ENCODE measurements at regions not wholly inside any gene's neighbourhood (a gene's known extent, or its start where the extent isn't known, plus 50 kb on each side); places are given as distances from the start of the nearest gene placed in this dataset.

DNA sequence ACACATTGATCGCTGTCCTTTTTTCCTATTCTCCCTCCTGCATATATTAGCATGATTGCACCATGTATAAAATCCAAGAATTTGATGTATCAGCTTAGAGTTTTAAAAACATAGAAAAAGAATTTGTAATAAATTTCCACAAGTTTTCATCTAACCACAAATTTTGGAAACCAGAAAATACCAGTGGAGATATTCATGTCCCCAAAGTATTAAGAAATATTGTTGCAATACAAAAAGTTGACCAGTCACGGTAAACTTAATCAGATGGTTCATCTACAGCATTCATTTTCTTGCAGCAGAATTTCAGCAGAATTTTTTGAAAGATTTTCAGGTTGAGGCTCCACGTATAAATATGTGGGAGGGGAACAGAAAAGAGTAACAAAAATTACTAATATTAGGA lies 500.9 kb upstream of the MDFIC2 start:
- Mint-ChIP-seq H3K4me1 (peaks cover 5% of the 10 kb centered on the region), H3K36me3 (ENCODE audit: low read depth) (no peaks in the 10 kb centered on the region), H3K27ac (no peak overlapping the region), H3K4me3 (no peak overlapping the region), H3K27me3 (ENCODE audit: low read depth, poor library complexity) (peaks cover 6% of the 10 kb centered on the region), H3K9me3 (peaks cover 20% of the 10 kb centered on the region)
- TF ChIP-seq, protein P1, sequence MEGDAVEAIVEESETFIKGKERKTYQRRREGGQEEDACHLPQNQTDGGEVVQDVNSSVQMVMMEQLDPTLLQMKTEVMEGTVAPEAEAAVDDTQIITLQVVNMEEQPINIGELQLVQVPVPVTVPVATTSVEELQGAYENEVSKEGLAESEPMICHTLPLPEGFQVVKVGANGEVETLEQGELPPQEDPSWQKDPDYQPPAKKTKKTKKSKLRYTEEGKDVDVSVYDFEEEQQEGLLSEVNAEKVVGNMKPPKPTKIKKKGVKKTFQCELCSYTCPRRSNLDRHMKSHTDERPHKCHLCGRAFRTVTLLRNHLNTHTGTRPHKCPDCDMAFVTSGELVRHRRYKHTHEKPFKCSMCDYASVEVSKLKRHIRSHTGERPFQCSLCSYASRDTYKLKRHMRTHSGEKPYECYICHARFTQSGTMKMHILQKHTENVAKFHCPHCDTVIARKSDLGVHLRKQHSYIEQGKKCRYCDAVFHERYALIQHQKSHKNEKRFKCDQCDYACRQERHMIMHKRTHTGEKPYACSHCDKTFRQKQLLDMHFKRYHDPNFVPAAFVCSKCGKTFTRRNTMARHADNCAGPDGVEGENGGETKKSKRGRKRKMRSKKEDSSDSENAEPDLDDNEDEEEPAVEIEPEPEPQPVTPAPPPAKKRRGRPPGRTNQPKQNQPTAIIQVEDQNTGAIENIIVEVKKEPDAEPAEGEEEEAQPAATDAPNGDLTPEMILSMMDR (IDR thresholded peaks at IDR 0.05): no peak
- no peak for DNase-seq

DNA sequence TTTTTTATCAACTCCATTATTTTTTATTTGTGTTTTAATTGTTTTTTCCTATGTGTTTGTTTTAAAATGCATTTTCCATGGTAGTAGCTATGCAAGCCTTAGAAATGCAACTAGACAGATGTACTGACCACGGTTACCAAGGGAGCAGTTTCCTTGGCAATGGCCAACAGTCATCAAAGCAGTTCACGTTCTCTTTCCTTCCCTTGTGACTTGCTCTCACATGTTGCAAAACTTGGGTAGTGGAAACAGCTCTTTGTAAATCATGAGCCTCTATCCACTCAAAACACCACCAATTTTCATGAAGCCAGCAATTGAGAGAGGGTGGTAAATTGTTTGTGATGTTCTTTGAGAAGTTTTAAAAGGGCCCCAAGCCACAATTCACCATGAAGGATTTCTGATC lies 499.4 kb upstream of the MDFIC2 start:
- H3K4me1 Mint-ChIP-seq: peaks cover 5% of the 10 kb centered on the region
- H3K27ac Mint-ChIP-seq: no peak overlapping the region
- TF ChIP-seq, protein P1 (IDR thresholded peaks at IDR 0.05): no peak
- DNase-seq: no peak
- H3K9me3 Mint-ChIP-seq: peaks cover 12% of the 10 kb centered on the region
- no peak overlapping the region for H3K4me3 Mint-ChIP-seq
- no peaks in the 10 kb centered on the region for H3K36me3 Mint-ChIP-seq (ENCODE audit: low read depth)
- peaks cover 6% of the 10 kb centered on the region for H3K27me3 Mint-ChIP-seq (ENCODE audit: low read depth, poor library complexity)

DNA sequence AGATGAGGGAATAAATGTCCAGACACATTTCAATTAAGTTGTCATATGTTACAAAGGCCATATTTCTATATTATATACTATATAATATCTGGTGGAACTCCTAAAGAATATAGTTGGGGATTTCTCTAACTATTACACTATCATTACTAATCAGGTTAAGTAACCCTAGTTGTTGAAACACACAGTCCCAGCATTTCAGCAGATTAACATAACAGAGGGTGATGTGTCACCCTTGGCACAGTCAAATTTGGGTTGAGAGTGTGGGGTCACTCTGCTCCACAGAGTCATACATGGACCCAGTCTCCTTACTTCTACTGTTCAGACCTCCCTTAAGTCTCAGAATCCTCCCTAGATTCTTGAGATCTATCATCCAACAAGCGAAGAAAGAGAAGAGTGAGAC lies 496.4 kb upstream of the MDFIC2 start:
- TF ChIP-seq, protein P1 (IDR thresholded peaks at IDR 0.05): no peak
- no peak overlapping the region for H3K4me3 Mint-ChIP-seq
- DNase-seq: no peak
- no peaks in the 10 kb centered on the region for H3K9me3 Mint-ChIP-seq
- H3K27me3 Mint-ChIP-seq (ENCODE audit: low read depth, poor library complexity): peaks cover 9% of the 10 kb centered on the region
- peaks cover 11% of the 10 kb centered on the region for H3K4me1 Mint-ChIP-seq
- H3K27ac Mint-ChIP-seq: no peak overlapping the region
- H3K36me3 Mint-ChIP-seq (ENCODE audit: low read depth): no peaks in the 10 kb centered on the region

DNA sequence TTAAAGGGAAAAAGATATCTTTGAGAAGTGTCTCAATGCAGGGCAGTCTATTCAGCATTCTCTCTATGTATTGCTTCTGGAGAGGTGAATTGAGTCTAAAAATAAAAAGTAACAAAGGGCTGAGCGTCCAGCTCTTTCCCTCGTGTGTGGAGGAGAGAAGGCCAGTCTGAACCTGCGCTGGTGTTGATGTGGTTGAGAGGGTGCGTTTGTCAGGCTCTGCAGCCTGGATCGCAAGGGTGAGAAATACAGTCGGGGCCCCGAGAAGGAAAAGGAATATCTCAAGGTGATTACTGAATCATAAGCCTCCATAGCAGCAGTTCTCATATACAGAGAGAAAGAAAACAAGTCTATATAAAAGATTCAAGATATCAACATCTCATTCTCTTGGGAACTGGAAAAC lies 494.1 kb upstream of the MDFIC2 start:
- DNase-seq: no peak
- Mint-ChIP-seq H3K27ac (no peak overlapping the region), H3K9me3 (no peaks in the 10 kb centered on the region)

DNA sequence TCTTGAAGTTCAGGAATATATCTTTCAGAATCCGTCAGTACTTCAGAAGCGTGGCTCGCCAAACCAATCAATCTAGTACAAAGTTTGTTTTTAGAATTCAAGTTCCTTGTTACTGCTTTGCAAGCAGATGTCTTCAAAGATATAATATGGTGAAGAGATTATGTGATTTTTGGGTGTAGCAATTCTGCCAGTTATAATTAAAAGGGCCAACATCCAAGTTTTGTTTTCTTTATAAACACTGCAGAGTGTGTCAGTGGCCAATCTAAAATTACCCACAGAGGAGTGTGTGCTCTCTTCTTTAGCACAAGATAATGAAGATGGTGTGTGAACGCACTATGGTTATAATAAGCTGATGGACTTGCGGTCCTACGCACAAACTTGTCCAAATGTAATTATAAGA lies 493.6 kb upstream of the MDFIC2 start:
- DNase-seq: no peak
- H3K4me3 Mint-ChIP-seq: no peak overlapping the region
- H3K27me3 Mint-ChIP-seq (ENCODE audit: low read depth, poor library complexity): peaks cover 6% of the 10 kb centered on the region
- H3K36me3 Mint-ChIP-seq (ENCODE audit: low read depth): no peaks in the 10 kb centered on the region
- no peaks in the 10 kb centered on the region for H3K9me3 Mint-ChIP-seq
- no peak overlapping the region for H3K27ac Mint-ChIP-seq
- TF ChIP-seq, protein P1 (IDR thresholded peaks at IDR 0.05): no peak
- peaks cover 6% of the 10 kb centered on the region for H3K4me1 Mint-ChIP-seq

More for the DNA sequence above, 494.1 kb upstream of the MDFIC2 start:
- TF ChIP-seq, protein P1 (IDR thresholded peaks at IDR 0.05): no peak
- Mint-ChIP-seq H3K27me3 (ENCODE audit: low read depth, poor library complexity) (peaks cover 8% of the 10 kb centered on the region), H3K36me3 (ENCODE audit: low read depth) (no peaks in the 10 kb centered on the region), H3K4me1 (peaks cover 6% of the 10 kb centered on the region), H3K4me3 (no peak overlapping the region)

DNA sequence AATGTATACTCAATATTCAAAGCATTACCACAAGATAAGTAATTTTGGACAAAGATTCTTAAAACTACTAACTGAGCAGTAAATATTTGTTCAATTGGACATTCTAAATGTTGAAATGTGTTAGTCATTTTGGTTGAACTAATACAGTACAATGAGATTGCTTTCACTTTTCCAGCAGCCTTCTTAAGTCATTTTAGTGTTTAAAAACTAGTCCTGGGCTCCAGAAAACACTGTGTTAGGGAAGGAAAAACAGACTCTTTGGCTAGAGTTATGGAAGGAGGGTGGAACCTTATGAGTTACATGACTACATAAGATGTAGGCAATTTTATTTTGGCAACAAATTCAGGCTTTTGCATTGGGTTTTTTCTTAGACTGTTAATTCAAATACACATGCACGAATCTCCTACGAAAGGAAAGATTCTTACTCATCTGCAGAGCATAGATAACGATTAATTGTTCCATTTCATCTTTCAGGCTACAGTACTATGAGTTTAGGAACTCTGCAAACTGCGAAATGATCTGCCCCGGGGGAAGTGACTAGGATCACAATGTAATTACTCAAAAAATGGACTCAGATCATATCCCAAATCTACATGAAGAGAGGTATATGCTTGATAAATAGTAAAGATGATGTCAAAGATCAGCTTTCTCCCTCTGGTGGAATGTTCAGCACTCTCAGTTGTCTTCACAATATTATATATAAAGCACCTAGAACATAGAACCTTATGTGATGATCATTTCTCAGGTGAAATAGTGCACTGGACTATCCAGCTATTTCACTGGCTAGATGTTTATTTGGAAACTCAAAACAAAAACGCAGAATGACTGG lies 492.8 kb upstream of the MDFIC2 start:
- Mint-ChIP-seq H3K36me3 (ENCODE audit: low read depth) (no peaks in the 10 kb centered on the region), H3K4me3 (no peak overlapping the region), H3K27me3 (ENCODE audit: low read depth, poor library complexity) (peaks cover 6% of the 10 kb centered on the region), H3K27ac (no peak overlapping the region), H3K4me1 (peaks cover 6% of the 10 kb centered on the region), H3K9me3 (no peaks in the 10 kb centered on the region)
- TF ChIP-seq, protein P1 (IDR thresholded peaks at IDR 0.05): no peak
- no peak for DNase-seq
